Glomerular visceral epithelial cell (primary cell): ENCODE measurements at regions not wholly inside any gene's neighbourhood (a gene's known extent, or its start where the extent isn't known, plus 50 kb on each side); places are given as distances from the start of the nearest gene placed in this dataset.
A peak's percentile ranks its signal among the peaks of the same experiment; 100 is the strongest.

ENCODE experiments used
- DNase-seq: peaks from one replicate; pipeline ENCODE4 v3.0.0-alpha.2; 2016; ENCODE audit errors: extremely low spot score

DNA sequence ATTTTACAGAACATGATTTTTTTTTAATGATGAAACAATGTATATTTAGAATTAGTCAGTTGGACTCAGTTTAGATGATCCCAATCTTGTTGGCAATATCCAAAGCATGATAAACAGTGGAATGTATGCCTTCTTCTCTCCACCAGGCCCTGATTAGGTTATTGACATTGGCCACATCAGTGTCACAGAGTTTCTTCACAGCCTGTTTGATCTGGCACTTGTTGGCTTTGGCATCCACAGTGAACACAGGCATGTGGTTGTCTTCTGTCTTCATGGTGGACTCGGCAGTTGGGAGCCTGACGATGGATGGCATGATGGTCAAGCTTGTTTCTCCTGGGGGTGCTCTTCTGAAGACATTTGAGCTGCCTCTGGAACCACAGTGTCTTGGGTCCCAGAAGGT lies 317.5 kb downstream of the PMP22 start:
- DNase-seq: no peak

DNA sequence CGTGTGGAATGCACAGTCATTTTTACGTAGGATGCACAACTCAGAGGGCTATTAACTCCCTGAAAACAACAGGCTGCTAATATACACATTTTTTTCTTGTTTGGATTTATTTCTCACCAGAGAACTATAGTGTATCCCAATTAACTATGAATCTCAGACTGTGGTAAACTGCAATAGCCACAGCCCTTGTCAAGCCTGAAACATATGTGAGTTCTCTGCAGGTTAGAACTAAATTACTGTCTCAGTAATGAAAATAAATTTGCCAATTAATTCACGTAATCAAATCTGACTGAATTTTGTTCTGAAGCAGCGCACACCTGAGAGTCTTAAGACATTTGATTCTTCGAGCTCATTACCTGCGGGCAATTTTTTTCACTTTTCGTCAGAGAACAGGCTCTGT lies 318.6 kb downstream of the PMP22 start:
- no peak for DNase-seq

DNA sequence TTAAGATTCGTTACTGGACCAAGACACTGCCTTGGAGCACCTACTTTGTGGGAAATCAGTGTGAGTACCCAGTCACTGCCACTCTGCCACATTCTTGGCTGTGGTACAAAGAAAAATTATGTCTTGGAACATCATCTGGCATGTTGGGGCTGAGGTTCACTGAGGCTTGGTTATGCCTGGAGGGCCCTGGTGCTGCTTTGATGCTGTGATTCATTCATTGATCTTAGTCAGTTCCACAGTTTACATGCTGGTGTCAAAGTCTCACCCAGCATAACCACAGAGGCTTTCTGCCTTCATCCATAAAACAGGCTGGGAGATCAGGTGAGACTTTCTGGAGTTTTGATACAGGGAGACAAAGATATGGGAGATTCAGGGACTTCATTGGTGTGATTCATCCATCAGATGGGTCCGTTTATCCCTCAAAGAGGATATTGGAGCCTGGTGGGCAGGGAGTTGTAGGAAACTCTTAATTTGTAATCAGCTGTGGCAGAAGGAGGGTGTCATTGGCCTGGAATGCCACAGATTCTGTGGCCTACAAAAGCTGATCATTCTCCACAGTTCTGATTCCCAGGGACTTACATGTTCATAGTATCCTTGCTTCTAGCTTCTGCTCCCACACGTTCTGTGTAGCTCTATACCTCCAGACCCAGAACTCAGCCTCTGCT lies 322.5 kb downstream of the PMP22 start:
- DNase-seq: no peak

DNA sequence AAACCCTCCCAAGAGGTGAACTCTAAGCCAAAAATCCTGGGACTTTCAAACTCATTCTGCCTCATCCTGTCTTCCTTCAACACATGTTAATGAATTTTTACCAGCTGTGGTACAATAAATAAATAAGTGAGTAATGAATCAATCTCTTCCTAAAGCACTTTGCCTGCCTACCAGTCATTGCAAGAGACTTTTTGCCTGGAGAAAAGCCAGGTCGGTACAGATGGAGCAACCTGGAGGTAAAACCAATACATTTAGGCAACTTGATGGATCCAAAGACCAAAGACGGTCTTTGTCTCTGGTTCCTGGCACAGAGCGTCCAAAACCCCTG lies 324.2 kb downstream of the PMP22 start:
- DNase-seq: no peak

DNA sequence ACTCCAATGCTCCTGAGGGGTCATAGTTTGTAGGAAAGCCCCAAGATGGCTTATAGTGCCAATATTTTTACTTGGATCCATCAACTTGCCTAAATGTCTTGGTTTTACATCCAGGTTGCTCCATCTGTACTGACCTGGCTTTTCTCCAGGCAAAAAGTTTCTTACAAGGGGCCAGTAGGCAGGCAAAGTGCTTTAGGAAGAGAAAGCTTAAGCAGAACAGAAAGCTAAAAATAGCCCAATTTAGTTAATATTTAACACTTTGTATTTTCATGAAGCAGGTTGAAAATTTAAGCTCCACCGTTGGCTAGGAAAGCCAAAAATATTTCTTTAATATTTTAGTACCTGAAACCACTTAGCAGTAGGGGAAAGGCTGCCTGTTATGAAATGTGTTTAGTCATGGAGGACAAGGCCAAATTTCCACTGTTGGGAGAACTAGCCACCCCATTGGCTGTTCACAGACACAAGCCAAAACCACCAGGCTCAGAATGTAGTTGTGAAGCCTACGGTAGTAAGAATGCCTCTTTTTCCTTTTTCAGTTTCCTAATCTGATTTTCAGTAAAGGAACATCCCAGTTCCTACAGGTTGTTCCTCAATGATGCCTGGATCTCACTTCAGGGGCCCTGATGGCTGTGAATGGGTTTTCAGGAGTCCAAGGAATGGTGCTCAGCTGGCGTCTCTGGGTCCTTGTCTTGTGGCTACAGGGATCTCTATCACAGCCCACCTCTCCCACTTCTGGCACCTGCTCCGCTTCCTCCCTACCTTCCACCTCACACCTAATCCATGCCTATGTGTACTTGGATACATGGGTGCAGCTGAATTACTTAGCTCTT lies 324.8 kb downstream of the PMP22 start:
- DNase-seq: no peak

DNA sequence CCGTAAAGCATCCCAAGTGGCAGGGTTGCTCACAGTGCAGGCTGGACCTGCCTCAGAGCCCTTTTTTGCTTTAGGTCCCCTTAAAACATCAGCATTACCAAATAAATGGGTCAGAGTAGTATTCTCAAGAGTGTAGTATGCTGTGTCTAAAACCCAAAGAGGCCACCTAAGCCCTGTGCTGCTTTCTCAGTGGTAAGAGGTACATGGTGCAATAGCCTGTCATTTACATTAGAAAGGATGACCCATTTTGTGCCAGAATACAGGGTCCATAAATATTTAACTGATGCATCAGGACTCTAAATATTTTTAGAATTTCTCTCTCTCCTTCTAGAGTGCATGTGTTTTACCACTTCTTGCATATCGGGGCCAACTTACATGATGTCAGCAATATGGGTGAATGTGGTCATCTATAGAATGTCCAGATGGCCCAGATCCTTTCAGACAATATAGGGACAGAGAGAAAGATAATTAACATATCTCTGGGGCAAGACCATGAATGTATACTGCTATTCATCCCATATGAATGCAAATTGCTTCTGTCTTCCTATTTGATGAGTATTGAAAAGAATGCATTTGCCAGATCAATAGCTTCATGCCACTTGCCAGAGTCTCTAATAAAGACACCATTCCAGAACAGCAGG lies 329.2 kb downstream of the PMP22 start:
- DNase-seq: no peak

DNA sequence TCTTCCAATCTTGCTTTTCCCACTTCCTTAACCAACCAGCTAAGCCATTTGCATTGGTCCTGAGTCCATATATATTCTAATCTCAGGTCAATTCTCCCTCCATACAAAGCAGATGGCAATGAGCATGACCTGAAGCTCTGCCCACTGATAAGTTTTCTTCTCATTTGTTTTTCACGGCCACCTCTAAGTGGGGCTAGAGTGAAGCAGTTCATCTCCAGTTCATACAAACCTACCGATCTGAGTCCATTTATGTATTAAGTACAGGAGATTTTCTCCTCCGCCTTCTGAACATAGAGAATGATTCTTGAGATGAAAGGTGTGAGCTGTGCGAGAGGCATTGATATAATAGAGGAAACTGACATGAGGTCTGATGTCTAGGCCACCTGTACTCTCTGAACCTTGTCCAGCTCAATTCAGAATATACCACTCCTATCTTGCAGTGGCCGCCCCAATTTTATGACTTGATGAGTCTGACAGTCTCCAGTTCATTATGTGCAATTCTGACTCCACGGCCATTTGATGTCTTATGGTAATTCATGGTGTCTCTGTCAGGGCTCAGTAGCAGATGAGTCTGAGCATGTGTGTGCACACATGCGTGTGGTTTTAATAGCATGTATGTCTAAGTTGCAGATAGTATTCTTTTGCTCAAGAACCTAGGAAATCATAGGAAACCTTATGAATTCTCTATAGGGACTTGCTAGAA lies 329.8 kb downstream of the PMP22 start:
- DNase-seq: no peak

DNA sequence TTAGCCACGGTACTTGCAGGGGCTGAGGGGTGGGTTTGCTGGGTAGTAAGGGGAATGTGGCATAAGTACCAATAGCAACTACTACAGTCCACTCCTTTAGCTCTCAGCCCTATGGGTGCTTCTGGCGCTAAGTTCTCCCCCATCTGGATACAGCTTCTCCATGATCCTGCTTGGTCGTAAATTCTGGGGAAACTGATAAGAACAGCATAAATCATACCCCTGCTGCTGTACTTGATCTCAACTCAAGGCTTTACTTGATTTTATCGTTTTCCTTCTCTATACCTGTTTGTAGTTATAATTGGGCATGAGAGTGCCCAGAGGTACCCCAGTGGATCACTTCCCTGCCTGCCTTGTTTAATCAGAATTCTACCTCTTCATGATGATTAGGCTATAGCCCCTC lies 331.4 kb downstream of the PMP22 start:
- DNase-seq: no peak

DNA sequence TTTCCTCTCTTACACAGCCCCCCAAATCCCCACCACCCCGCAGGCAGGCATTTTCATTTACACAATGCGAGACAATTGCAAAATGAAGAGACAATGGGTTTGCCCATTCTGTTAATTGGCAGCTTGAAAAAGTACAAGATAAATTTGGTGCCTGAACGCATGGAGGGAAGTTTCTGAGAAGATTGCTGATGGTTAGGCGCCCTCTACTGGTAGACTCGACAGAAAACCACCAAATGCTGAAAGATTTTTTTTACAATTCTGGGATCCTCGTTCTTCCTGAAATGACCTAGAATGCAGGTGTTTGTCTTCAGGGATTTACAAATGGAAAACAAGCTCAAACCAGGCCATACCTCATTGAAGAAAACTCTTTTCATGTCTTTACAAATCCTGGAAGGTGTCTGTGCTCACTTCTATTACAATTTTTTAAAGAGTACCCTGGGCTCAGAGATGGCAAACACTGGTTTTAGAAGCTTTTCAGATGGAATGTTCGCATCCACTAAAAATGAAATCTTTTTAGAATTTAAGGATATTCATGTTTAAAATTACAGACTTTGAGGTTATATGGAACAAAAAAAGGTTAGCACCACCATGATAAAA lies 338.5 kb downstream of the PMP22 start:
- DNase-seq: peak; percentile 61

DNA sequence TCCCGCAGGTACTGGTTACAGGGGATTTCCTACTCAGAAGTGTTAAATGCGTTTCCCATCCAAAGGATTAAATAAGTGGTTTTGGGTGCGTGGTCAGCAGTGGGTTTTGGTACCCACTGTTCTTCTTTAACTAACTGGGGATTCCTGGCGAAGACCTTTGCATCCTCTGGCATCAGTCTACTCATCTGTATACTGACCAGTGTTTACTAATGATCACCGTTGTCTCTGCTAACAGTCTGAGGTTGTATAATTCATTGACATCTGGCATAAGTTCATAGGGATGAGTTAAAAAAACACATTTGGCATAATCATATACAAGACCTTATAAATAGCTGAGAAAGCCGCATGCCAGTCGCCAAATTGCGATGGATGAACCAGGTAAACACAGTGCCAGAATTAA lies 339.1 kb downstream of the PMP22 start:
- DNase-seq: no peak

DNA sequence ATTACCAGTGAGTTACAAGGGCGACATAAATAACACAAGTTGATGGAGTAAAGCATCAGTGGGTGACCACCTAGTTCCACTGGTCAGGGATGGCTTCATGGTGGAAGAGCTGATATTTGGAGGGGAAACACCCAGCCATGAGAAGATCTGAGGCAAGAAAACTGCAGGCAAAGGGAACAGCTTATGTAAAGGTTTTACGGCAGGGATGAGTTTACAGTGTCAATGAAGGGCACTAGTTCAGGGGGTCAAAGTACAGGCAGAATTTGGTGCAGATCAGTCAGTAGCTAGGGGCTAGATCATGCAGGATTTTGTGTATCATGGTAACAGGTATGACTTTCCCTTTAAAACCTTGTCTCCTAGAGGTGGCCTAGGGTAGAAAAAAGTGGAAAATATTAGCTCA lies 339.6 kb downstream of the PMP22 start:
- DNase-seq: no peak

DNA sequence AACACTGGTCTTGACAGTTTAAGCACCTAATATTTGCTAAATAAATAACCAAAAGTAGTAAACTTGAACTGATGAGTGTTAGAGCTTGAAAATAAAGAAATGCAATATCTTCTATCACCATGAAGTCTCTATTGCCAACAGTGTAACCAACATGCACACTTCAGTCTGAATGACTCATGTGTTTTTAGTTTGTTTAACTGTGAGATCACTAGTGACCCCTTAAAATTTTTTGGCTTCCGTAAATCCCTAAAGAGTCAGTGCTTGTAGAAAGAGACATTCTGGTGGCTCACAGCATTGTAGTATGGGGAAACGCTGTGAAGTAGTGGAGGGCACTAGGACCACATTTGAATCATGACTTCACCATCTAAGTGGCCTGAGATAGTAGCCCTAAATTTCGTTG lies 341.1 kb downstream of the PMP22 start:
- no peak for DNase-seq

DNA sequence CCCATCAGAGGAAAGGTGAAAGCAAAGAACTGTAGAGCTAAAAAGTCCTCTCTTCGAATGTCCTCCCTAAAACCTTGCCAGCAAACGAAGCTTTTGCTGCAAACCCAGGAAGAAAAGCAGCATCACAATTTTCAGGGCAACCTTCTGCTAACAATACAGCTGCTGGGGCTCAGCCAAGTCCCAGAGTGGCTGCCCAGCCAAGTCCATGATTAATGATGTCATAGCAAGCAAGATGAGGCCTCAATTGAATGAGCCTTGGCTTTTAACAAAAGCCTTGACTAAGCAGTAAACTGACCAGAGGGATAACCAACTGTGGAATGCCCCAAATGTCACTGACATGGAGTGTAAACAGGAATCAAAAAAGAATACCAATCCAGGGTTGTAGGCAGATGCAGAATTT lies 342.7 kb downstream of the PMP22 start:
- no peak for DNase-seq

DNA sequence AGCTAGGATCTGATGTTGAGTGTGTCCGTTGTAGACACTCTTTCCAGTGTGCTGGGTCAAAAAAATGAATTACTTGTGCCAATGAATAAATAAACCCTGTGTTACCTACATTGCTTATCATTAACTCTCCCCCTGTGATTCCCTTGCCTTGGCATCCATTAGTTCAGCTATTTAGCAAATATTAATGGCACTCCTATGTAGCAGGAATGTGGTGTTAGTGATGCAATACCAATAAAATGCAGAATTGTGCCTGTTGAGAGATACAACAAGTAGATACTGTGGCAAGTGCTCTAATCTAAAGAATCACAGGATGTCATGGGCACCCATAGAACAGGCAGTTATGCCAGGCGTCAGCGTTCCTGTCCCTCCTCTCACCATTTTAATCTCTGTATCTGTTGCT lies 343.2 kb downstream of the PMP22 start:
- no peak for DNase-seq

DNA sequence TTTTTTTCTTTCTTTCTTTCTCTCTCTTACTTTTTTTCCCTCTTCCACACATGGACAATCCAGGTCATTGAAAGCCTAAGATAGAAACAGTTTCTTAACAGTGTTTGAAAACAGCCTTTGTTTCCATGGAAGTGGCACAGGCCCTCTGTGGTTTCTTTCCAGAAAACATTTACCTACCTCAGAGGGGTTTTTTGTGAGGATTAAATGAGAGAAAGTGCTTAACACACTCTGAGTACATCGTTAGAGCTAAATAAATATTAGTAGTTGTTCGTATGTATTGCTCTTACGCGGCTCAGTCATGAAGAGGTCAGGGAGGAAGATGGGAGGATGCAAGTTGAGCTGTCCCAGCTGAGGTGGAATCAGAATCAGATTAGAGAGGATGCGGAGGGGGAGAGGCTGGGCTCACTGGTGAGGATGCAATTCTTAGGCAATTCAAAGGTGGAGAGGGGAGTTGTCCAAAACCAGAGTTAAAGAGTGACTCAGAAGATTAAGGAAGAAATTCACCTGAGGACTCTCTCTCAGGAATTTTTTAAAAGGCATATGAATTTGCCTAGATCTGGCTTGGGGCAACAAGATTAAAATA lies 345.4 kb downstream of the PMP22 start:
- DNase-seq: no peak

DNA sequence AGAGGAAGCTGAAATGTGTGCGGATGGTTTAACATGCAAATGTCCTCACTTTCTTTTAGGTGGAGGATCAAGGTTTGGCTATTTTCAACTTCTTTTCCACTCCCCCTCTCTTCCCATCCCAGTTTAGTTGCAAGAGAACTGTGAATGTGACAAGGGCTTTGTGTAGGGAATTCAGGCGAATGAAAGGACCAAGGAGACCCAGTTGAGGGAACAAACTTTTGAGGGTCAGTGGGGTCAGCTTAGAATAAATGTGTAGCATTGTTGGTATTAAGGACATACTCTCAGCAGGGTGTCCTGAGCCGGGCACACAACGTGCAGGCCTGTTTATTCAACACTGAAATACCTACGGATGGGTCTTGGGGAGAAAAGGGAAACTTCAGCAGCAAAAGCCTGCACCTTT lies 346.0 kb downstream of the PMP22 start:
- no peak for DNase-seq

DNA sequence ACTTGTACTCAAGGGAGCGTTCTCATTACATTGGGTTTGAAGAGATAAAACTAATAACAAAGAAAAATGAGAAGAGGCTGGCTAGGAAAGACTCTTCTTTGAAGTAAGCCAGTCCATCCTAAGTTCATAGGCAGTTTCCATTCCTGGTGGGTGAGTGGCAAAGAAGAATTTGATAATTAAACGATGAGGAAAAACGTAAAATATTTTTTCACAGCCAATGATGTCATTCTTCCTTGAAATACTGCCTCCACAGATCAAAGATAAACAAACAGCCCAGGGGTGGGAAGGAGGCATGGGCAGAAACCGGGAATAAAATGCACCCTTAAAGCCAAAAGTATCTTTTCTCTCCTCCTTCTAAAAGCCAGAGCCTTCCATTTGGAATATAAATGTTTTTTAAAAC lies 346.6 kb downstream of the PMP22 start:
- no peak for DNase-seq

DNA sequence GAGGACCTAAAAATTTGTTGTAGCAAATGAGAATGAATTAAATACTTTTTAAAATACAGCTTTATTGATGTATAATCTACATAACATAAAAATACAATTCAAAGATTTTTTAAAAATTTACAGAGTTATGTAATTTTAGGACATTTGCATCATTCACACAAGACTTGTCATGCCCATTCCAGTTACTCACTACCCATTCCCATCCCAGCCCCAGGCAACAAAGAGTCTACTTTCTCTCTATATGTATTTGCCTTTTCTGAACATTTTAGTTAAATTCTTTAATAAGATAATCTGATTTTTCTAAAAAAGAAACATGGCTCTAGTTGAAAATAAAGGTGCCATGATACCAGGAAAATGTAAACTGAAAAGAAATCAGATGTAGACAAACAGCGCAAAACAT lies 354.2 kb downstream of the PMP22 start:
- DNase-seq: no peak

DNA sequence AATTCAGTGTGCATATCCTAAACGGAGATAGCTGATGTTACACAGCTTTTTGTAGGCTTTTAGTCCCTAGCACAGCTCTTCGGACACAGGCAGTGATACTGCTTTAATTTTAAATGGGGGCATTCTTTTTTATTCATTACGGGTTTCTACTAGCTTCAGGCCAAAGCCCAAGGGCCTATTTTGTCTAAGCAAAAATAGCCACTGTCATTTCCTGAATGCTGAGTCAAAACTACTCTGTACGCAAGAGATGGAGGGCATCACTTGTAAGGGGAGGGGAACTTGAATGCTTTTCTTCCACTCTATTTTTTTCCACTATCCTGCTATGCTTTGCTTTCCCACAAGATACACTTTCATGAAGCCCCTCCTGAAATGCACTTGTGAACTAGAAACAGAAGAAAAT lies 360.7 kb downstream of the PMP22 start:
- DNase-seq: no peak

DNA sequence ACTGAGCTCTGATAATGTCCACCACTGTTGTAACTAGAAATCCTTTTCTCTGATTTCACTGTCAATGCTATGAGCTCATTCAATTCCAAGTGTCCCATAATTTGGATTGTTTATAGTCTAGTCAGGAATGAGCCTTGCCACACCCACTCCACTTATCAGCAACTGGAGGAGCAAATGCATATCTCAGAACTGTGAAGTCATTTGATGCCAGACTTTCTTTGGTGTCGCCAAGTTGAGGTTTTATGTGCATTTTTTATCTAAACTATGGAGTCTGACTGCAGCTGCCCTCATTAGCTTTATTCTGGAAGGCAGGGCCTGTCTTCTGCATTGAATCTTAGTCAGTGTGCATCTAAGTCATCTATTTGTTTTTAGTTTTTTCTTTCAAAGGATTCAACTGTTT lies 361.3 kb downstream of the PMP22 start:
- no peak for DNase-seq

DNA sequence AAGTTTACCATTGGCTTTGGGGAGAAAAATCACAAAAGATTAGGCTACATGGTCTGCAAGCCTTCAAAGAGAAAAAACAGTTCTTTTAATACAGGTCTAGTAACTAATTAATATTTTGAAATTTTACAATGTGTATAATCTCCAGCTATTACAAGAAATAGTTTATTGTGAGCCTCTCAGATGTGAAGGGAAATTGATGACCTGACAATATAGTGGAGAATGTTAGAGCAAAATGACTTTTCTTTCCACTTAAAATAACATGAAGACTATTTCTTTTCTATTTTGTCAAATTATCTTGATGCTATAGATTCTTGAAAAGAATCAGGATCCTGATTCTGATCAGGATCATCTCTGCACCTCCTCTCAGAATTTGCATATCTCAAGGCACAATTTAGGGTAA lies 362.3 kb downstream of the PMP22 start:
- no peak for DNase-seq

DNA sequence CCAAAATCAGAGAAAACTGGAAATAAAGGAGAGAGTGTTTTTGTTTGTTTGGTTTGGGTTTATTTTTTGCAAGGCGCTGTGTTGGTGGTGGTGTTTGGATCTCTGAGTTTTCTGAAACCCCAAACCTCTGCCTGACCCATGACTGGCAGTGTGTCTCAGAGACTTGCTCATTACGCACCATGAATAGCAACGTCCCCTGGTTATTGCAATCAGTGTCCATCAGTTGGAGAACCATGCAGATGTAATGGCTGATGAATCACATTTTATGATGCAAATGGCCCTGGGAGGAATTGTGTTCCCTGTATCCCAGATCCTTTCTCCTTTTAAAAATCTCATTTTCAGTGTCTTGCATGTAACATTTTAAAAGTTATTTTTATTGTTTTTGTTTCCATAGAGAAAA lies 362.8 kb downstream of the PMP22 start:
- no peak for DNase-seq
